ENCODE measurements at regions not wholly inside any gene's neighbourhood (a gene's known extent, or its start where the extent isn't known, plus 50 kb on each side); places are given as distances from the start of the nearest gene placed in this dataset.

DNA sequence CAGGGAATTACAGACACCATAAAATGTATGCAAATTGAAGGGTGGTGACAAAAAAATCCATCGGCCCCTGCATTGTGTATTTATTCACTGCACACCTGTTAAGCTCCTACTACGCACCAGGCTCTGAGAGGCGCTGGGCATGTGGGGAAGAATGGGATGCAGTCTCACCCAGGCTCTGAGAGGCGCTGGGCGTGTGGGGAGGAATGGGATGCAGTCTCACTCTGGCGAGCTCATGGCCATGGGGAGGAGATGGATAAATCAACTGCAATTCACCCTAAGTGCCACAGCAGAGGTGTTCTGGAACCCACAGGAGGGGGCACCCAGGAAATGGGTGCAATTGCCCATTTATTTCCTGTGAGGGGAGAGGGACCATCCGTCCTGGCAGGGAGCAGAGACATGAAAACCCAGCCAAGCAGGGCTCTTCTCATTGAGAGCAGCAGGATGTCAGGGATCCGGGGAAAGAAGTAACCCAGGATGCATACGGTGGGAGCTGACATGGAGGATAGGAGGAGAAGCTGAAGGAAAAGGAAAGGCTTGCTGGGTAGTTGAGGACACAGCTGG, 798.7 kb downstream of the TBC1D22A start:
- H3K4me3 ChIP-seq (ENCODE audit: low read length), result no peak overlapping the region
- H3K4me1 ChIP-seq (ENCODE audit: insufficient read depth, low read length), result no peaks in the 10 kb centered on the region

GRCh38 chr22:47558828-47559700, 796.6 kb downstream of the TBC1D22A start:
- Histone ChIP-seq H3K9me3 (ENCODE audit: low read depth, low read length) (peaks cover 7% of the 10 kb centered on the region), H3K4me1 (ENCODE audit: insufficient read depth, low read length) (no peaks in the 10 kb centered on the region), H3K4me3 (ENCODE audit: low read length) (no peak overlapping the region), H3K27me3 (ENCODE audit: insufficient read depth, low read length) (no peaks in the 10 kb centered on the region)

More for the DNA sequence above, 798.7 kb downstream of the TBC1D22A start:
- peaks cover 7% of the 10 kb centered on the region for H3K9me3 ChIP-seq (ENCODE audit: low read depth, low read length)
- no peaks in the 10 kb centered on the region for H3K27me3 ChIP-seq (ENCODE audit: insufficient read depth, low read length)

- Histone ChIP-seq H3K9me3 (ENCODE audit: low read depth, low read length) (peaks cover 7% of the 10 kb centered on the region), H3K27me3 (ENCODE audit: insufficient read depth, low read length) (no peaks in the 10 kb centered on the region), H3K4me3 (ENCODE audit: low read length) (no peak overlapping the region), H3K4me1 (ENCODE audit: insufficient read depth, low read length) (no peaks in the 10 kb centered on the region)
Measured at GRCh38 chr22:47556473-47556872, 794.0 kb downstream of the TBC1D22A start.

DNA sequence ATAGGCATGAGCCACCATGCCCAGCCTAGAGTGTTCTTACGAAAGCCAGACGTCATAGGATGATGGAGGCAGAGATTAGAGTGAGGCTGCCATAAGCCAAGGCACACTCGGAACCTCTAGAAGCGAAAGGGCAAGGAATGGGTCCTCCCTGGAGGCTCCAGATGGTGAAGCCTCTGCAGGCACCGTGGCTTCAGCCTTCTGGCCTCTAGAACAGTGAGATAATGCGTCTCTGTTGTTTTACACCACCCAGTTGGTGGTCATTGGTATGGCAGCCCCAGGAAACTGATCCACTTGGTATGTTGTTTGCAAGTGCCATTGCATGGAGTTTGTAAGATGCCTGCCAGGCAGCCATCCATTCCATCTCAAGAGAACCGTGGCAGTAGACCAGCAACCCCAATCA, 791.0 kb downstream of the TBC1D22A start:
- Histone ChIP-seq H3K4me1 (ENCODE audit: insufficient read depth, low read length) (no peaks in the 10 kb centered on the region), H3K4me3 (ENCODE audit: low read length) (no peak overlapping the region), H3K9me3 (ENCODE audit: low read depth, low read length) (peaks cover 7% of the 10 kb centered on the region), H3K27me3 (ENCODE audit: insufficient read depth, low read length) (no peaks in the 10 kb centered on the region)

- H3K9me3 ChIP-seq (ENCODE audit: low read depth, low read length), result peaks cover 7% of the 10 kb centered on the region
- no peaks in the 10 kb centered on the region for H3K27me3 ChIP-seq (ENCODE audit: insufficient read depth, low read length)
- H3K4me1 ChIP-seq (ENCODE audit: insufficient read depth, low read length), result no peaks in the 10 kb centered on the region
Measured at GRCh38 chr22:47552541-47553205, 790.2 kb downstream of the TBC1D22A start.

DNA sequence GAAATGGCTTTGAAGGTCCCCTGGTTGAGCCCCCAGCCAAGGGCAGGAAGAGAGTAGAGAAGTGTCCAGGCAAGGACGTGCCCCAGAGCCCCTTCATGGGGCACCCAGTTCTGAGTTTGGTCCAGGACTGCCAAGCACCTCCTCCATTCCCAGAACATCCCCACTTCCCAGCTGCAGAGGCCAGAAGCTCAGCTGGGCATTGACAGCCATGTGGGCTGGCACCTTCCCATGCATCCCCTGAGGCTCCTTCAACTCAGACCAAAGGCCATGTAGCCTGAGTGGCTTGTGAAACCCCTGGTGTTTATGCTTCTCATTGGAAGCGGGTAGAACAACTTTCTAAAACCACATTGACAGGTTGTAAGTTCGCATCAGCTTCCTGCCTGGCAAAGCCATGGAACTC, 789.6 kb downstream of the TBC1D22A start:
- H3K4me1 ChIP-seq (ENCODE audit: insufficient read depth, low read length), result no peaks in the 10 kb centered on the region
- no peaks in the 10 kb centered on the region for H3K27me3 ChIP-seq (ENCODE audit: insufficient read depth, low read length)
- peaks cover 2% of the 10 kb centered on the region for H3K9me3 ChIP-seq (ENCODE audit: low read depth, low read length)
- H3K4me3 ChIP-seq (ENCODE audit: low read length), result no peak overlapping the region

More at GRCh38 chr22:47552541-47553205, 790.2 kb downstream of the TBC1D22A start:
- H3K4me3 ChIP-seq (ENCODE audit: low read length), result no peak overlapping the region

DNA sequence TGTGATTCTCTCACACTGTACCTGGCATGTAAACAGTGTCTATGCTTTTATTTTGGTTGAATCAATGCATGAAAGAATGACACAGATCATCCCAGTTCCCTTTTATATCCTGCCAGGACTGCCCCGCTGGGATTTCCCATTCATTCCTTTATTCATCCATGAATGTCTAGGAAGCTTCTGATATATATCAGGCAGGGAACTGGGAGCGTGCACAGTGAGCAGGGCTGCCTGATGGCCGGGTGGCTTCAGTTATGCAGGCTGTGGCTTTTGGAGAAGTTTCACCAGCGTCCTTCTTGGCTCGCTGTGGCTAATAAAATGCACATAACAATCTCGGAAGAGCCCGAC, 789.0 kb downstream of the TBC1D22A start:
- H3K4me3 ChIP-seq (ENCODE audit: low read length), result no peak overlapping the region
- H3K9me3 ChIP-seq (ENCODE audit: low read depth, low read length), result no peaks in the 10 kb centered on the region
- no peaks in the 10 kb centered on the region for H3K4me1 ChIP-seq (ENCODE audit: insufficient read depth, low read length)
- H3K27me3 ChIP-seq (ENCODE audit: insufficient read depth, low read length), result no peaks in the 10 kb centered on the region

DNA sequence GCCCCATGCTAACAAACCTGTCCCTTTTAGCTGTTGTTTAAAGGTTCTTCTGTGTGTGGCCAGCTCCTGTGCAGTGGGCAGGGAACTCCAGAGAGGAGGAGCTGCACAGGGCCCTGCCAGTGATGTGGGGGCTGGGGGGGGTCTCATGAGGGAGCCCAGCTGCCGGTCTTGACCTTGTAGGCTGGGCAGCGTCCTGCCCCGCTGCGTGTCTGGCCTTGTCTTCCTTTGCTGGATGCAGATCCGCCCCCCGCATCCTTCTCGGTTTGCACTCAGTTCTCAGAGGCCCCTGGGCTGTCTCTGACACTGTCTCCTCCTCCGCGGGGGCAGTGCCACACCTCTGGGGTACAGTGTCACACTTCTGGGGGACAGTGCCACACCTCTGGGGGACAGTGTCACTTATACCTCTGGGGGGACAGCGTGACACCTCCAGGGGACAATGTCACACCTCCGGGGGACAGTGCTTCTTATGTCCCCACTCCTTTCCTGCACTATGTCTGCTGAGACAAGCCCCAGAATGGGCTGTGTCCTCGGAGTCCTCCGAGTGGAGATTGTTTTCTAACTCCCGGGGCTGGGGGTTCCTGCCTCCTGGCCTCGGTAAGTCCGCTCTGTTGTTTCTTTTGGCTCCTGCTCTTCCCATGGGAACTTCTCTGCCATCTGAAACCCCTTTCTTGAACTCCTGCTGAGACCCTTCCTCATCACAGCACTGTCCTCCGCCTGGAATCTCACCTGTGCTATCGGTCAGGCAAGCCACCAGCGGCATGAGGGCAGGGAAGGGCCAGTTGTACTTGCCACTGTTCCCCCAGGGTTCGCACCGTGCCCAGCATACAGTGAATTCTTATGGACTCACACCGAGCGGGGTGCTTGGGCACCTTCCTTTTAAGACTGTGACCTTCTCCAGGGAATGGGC, 788.3 kb downstream of the TBC1D22A start:
- H3K9me3 ChIP-seq (ENCODE audit: low read depth, low read length), result no peaks in the 10 kb centered on the region
- no peak overlapping the region for H3K4me3 ChIP-seq (ENCODE audit: low read length)
- no peaks in the 10 kb centered on the region for H3K27me3 ChIP-seq (ENCODE audit: insufficient read depth, low read length)
- H3K4me1 ChIP-seq (ENCODE audit: insufficient read depth, low read length), result no peaks in the 10 kb centered on the region

- no peak overlapping the region for H3K4me3 ChIP-seq (ENCODE audit: low read length)
Measured at GRCh38 chr22:47549741-47550340, 787.4 kb downstream of the TBC1D22A start.

GRCh38 chr22:47548953-47549740, 786.7 kb downstream of the TBC1D22A start:
- Histone ChIP-seq H3K27me3 (ENCODE audit: insufficient read depth, low read length) (no peaks in the 10 kb centered on the region), H3K4me1 (ENCODE audit: insufficient read depth, low read length) (no peaks in the 10 kb centered on the region), H3K9me3 (ENCODE audit: low read depth, low read length) (no peaks in the 10 kb centered on the region), H3K4me3 (ENCODE audit: low read length) (no peak overlapping the region)

More at GRCh38 chr22:47549741-47550340, 787.4 kb downstream of the TBC1D22A start:
- H3K27me3 ChIP-seq (ENCODE audit: insufficient read depth, low read length), result no peaks in the 10 kb centered on the region
- no peaks in the 10 kb centered on the region for H3K9me3 ChIP-seq (ENCODE audit: low read depth, low read length)
- no peaks in the 10 kb centered on the region for H3K4me1 ChIP-seq (ENCODE audit: insufficient read depth, low read length)

- Histone ChIP-seq H3K4me3 (ENCODE audit: low read length) (no peak overlapping the region), H3K9me3 (ENCODE audit: low read depth, low read length) (no peaks in the 10 kb centered on the region), H3K27me3 (ENCODE audit: insufficient read depth, low read length) (no peaks in the 10 kb centered on the region), H3K4me1 (ENCODE audit: insufficient read depth, low read length) (no peaks in the 10 kb centered on the region)
Measured at GRCh38 chr22:47547881-47548650, 785.6 kb downstream of the TBC1D22A start.

GRCh38 chr22:47547239-47547661, 784.8 kb downstream of the TBC1D22A start:
- no peak overlapping the region for H3K4me3 ChIP-seq (ENCODE audit: low read length)
- no peaks in the 10 kb centered on the region for H3K4me1 ChIP-seq (ENCODE audit: insufficient read depth, low read length)
- H3K27me3 ChIP-seq (ENCODE audit: insufficient read depth, low read length), result no peaks in the 10 kb centered on the region
- no peaks in the 10 kb centered on the region for H3K9me3 ChIP-seq (ENCODE audit: low read depth, low read length)

- Histone ChIP-seq H3K4me3 (ENCODE audit: low read length) (no peak overlapping the region), H3K27me3 (ENCODE audit: insufficient read depth, low read length) (no peaks in the 10 kb centered on the region), H3K4me1 (ENCODE audit: insufficient read depth, low read length) (no peaks in the 10 kb centered on the region), H3K9me3 (ENCODE audit: low read depth, low read length) (no peaks in the 10 kb centered on the region)
Measured at GRCh38 chr22:47544696-47545095, 782.2 kb downstream of the TBC1D22A start.

Data from mononuclear cell (primary cell).